ENCODE measurements at regions not wholly inside any gene's neighbourhood (a gene's known extent, or its start where the extent isn't known, plus 50 kb on each side); places are given as distances from the start of the nearest gene placed in this dataset.

DNA sequence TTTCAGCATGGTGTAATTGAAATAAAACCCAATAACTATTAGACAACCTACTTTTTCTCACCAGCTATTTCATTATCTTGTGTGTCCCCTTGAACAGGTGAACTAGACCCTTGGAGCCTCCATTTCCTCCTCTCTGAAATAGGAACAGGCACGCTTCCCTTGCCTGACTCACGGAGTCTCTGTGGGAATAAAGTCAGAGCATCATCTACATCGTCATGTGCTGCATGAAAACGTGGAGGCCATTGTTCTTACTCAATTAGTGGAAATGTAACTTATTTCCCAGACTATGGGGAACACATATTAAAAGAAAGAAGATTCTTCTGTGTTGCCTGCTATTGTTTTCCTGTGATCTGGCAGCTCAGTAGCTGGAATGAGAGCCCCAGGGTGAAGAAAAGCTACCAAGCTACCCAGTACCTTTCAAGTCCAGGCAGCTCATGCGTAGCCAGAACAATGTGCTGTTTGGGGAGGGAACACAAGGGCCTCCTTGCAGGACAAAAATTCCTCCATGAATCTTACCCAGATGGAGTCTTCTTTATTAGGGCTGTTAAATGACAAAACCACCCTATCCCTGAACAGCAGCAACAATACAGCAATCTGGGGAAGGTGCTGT is 59.8 kb downstream of the SOX11 start:
- no peak for TF ChIP-seq ISL1 (CRISPR knock-in tag; IDR thresholded peaks at IDR 0.05)
- no peak for TF ChIP-seq CREB5 (CRISPR knock-in tag; IDR thresholded peaks at IDR 0.05; ENCODE audit: low read depth)
- TF ChIP-seq RARB (CRISPR knock-in tag; IDR thresholded peaks at IDR 0.05), result no peak
- no peak for TF ChIP-seq TOX (CRISPR knock-in tag; IDR thresholded peaks at IDR 0.05; ENCODE audit: borderline replicate concordance)
- TF ChIP-seq TCF4 (CRISPR knock-in tag; IDR thresholded peaks at IDR 0.05; ENCODE audit: borderline replicate concordance), result no peak
- TF ChIP-seq, protein P1, sequence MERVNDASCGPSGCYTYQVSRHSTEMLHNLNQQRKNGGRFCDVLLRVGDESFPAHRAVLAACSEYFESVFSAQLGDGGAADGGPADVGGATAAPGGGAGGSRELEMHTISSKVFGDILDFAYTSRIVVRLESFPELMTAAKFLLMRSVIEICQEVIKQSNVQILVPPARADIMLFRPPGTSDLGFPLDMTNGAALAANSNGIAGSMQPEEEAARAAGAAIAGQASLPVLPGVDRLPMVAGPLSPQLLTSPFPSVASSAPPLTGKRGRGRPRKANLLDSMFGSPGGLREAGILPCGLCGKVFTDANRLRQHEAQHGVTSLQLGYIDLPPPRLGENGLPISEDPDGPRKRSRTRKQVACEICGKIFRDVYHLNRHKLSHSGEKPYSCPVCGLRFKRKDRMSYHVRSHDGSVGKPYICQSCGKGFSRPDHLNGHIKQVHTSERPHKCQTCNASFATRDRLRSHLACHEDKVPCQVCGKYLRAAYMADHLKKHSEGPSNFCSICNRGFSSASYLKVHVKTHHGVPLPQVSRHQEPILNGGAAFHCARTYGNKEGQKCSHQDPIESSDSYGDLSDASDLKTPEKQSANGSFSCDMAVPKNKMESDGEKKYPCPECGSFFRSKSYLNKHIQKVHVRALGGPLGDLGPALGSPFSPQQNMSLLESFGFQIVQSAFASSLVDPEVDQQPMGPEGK (CRISPR knock-in tag; IDR thresholded peaks at IDR 0.05; ENCODE audit: borderline replicate concordance), result no peak
- TF ChIP-seq POU6F1 (CRISPR knock-in tag; IDR thresholded peaks at IDR 0.05; ENCODE audit: borderline replicate concordance, low read depth), result no peak
- TF ChIP-seq CSDC2 (CRISPR knock-in tag; IDR thresholded peaks at IDR 0.05), result no peak
- TF ChIP-seq SNAI2 (CRISPR knock-in tag; IDR thresholded peaks at IDR 0.05), result no peak
- no peak for TF ChIP-seq ZFP3 (CRISPR knock-in tag; IDR thresholded peaks at IDR 0.05)
- TF ChIP-seq BACH2 (CRISPR knock-in tag; IDR thresholded peaks at IDR 0.05; ENCODE audit: borderline replicate concordance), result no peak
- no peak for TF ChIP-seq OSR1 (CRISPR knock-in tag; IDR thresholded peaks at IDR 0.05)

All from SK-N-SH treated with all-trans-retinoic acid at 6 μM for 48 hours (cell line).